Esophagus squamous epithelium (tissue), 5 donors: ENCODE measurements at regions not wholly inside any gene's neighbourhood (a gene's known extent, or its start where the extent isn't known, plus 50 kb on each side); places are given as distances from the start of the nearest gene placed in this dataset.

ENCODE experiments used
- DNase-seq: peaks from one replicate; lab custom pipeline; 2025; lab: John Stamatoyannopoulos, UW
- H3K27ac ChIP-seq, 4 donors: fragments of 200-600 bp; sonication (generic); one replicate each; pipeline ENCODE4 v1.5.1; 2016 to 2019; ENCODE audit warnings: mild to moderate bottlenecking in 1 of 4
- H3K27me3 ChIP-seq, 4 donors: fragments of 200-600 bp; sonication (generic); 1 replicate in 3 of 4; 2 replicates in 1 of 4; pipeline versions ENCODE4 v1.5.1 to v1.6.0; 2017 to 2021; ENCODE audit warnings: antibody characterized with exemption in 1 of 4
- H3K36me3 ChIP-seq, 3 donors: fragments of 200-600 bp; sonication (generic); one replicate each; pipeline ENCODE4 v1.5.1; 2016 to 2019
- H3K4me1 ChIP-seq, 3 donors: fragments of 200-600 bp; sonication (generic); one replicate each; pipeline ENCODE4 v1.5.1; 2017 to 2019
- H3K4me3 ChIP-seq, 4 donors: fragments of 200-600 bp; sonication (generic); 1 replicate in 3 of 4; 2 replicates in 1 of 4; pipeline ENCODE4 v1.5.1; 2016 to 2019; ENCODE audit warnings: mild to moderate bottlenecking in 2 of 4, moderate library complexity in 1 of 4
- H3K9me3 ChIP-seq, 3 donors: fragments of 200-600 bp; sonication (generic); one replicate each; pipeline ENCODE4 v1.5.1; 2016 to 2019
- CTCF ChIP-seq, 6 experiments: fragments of 450-650 bp in 4 of 6; fragments of 200-600 bp in 2 of 6; sonication (generic) in 2 of 6; IDR thresholded peaks; one replicate each; pipeline ENCODE4 v1.5.1; 2016 to 2019; ENCODE audit warnings: antibody characterized with exemption in 6 of 6, mild to moderate bottlenecking in 4 of 6, moderate library complexity in 4 of 6
- POLR2A ChIP-seq, 4 donors: fragments of 450-650 bp; IDR thresholded peaks; one replicate each; pipeline ENCODE4 v1.6.1; 2017; ENCODE audit warnings: antibody characterized with exemption in 4 of 4, mild to moderate bottlenecking in 4 of 4, moderate library complexity in 3 of 4
- WGBS, 2 donors: methylation state at CpG; one replicate each; pipeline ENCODE4 v1.1.5; 2018; 5-methylcytosine and 5-hydroxymethylcytosine counted together
- intact Hi-C: fragments of 100-400 bp; cut with DNase I; formaldehyde crosslinking; loops from one replicate; pipeline ENCODE4 v1.15.0; 2022
- donor health status: DM: yes; HTN: yes; CAD: no.

- Histone ChIP-seq H3K27ac (no peak overlapping the region), H3K9me3 (no peaks in the 10 kb centered on the region), H3K4me1 (peaks cover 0 to 5% (median 0%) of the 10 kb centered on the region in 3 donors), H3K4me3 (no peak overlapping the region), H3K27me3 (peaks cover 0 to 5% (median 0%) of the 10 kb centered on the region in 4 donors), H3K36me3 (no peaks in the 10 kb centered on the region)
- WGBS, 2 donors, result 22% methylated on average over 1 of the region's 1 CpG
- DNase-seq, result no peak
- TF ChIP-seq CTCF (IDR thresholded peaks at IDR 0.05) (no peak), POLR2A (IDR thresholded peaks at IDR 0.05) (no peak)
- intact Hi-C loops, result no loop called here
These were observed 91.8 kb upstream of the TMEM260 start for GRCh38 chr14:56487761-56488160.

GRCh38 chr14:56488306-56488705 lies 91.3 kb upstream of the TMEM260 start:
- Histone ChIP-seq H3K4me1 (peaks cover 0 to 5% (median 0%) of the 10 kb centered on the region in 3 donors), H3K4me3 (no peak overlapping the region), H3K9me3 (no peaks in the 10 kb centered on the region), H3K27ac (no peak overlapping the region), H3K36me3 (no peaks in the 10 kb centered on the region), H3K27me3 (peaks cover 0 to 5% (median 0%) of the 10 kb centered on the region in 4 donors)
- WGBS, 2 donors, result 47 to 69% methylated on average over 1 of the region's 1 CpG
- DNase-seq, result no peak
- intact Hi-C loops, result no loop called here
- TF ChIP-seq CTCF (IDR thresholded peaks at IDR 0.05), result no peak
- no peak for TF ChIP-seq POLR2A (IDR thresholded peaks at IDR 0.05)

- 4 to 5% methylated on average over 3 of the region's 3 CpGs for WGBS, 2 donors
- TF ChIP-seq POLR2A (IDR thresholded peaks at IDR 0.05) (no peak), CTCF (IDR thresholded peaks at IDR 0.05) (peak in 5 of 6 experiments; percentile 33 to 54 (median 40))
- peaks cover 0 to 5% (median 0%) of the 10 kb centered on the region in 3 donors for H3K4me1 ChIP-seq
- no peak overlapping the region for H3K4me3 ChIP-seq
- no peak for DNase-seq
- intact Hi-C loops, result loop anchor here (10.0 kb wide), 1 partner anchor 824 kb away; no protein-coding TSS in a partner anchor
- no peaks in the 10 kb centered on the region for H3K36me3 ChIP-seq
- H3K9me3 ChIP-seq, result no peaks in the 10 kb centered on the region
- H3K27ac ChIP-seq, result no peak overlapping the region
- peaks cover 0 to 5% (median 0%) of the 10 kb centered on the region in 4 donors for H3K27me3 ChIP-seq
These were observed 89.2 kb upstream of the TMEM260 start for GRCh38 chr14:56490379-56490778.

- DNase-seq, result no peak
- Histone ChIP-seq H3K36me3 (no peaks in the 10 kb centered on the region), H3K4me1 (peaks cover 0 to 5% (median 0%) of the 10 kb centered on the region in 3 donors), H3K9me3 (no peaks in the 10 kb centered on the region), H3K27ac (no peak overlapping the region), H3K27me3 (peaks cover 0 to 5% (median 0%) of the 10 kb centered on the region in 4 donors), H3K4me3 (no peak overlapping the region)
- intact Hi-C loops, result loop anchor here (10.0 kb wide), 1 partner anchor 823 kb away; no protein-coding TSS in a partner anchor
- WGBS, 2 donors, result 35% methylated on average over 6 to 10 of the region's 10 CpGs
- TF ChIP-seq CTCF (IDR thresholded peaks at IDR 0.05), result peak in 5 of 6 experiments; percentile 43 to 58 (median 49)
- no peak for TF ChIP-seq POLR2A (IDR thresholded peaks at IDR 0.05)
These were observed 88.0 kb upstream of the TMEM260 start for GRCh38 chr14:56491299-56492285.

- H3K36me3 ChIP-seq, result no peaks in the 10 kb centered on the region
- WGBS, 2 donors, result 60 to 73% methylated on average over 2 to 3 of the region's 3 CpGs
- H3K9me3 ChIP-seq, result no peaks in the 10 kb centered on the region
- peaks cover 0 to 5% (median 0%) of the 10 kb centered on the region in 3 donors for H3K4me1 ChIP-seq
- no peaks in the 10 kb centered on the region for H3K27me3 ChIP-seq
- DNase-seq, result no peak
- H3K27ac ChIP-seq, result no peak overlapping the region
- TF ChIP-seq CTCF (IDR thresholded peaks at IDR 0.05), result no peak
- no peak for TF ChIP-seq POLR2A (IDR thresholded peaks at IDR 0.05)
- intact Hi-C loops, result loop anchor here (10.0 kb wide), 1 partner anchor 821 kb away; no protein-coding TSS in a partner anchor
- no peak overlapping the region for H3K4me3 ChIP-seq
These were observed 85.4 kb upstream of the TMEM260 start for GRCh38 chr14:56494167-56494566.
